HG03280 (cell line): ENCODE measurements at regions not wholly inside any gene's neighbourhood (a gene's known extent, or its start where the extent isn't known, plus 50 kb on each side); places are given as distances from the start of the nearest gene placed in this dataset.
"Not testable (repeated sequence)": the region's sequence is repeated elsewhere in the genome, so short reads cannot be mapped to it uniquely, and the experiment has no call there.

Source experiments
- ATAC-seq: cut with Tn5 transposase; IDR thresholded peaks from one replicate; pipeline ENCODE4 v1.9.1; 2021; ENCODE audit warnings: mild to moderate bottlenecking, moderate library complexity; ENCODE audit not compliant: unreplicated experiment

- no peak for ATAC-seq
Observed at GRCh38 chr18:55699233-55699765, 111.3 kb upstream of the TCF4 start.

GRCh38 chr18:55696811-55697210 is 108.8 kb upstream of the TCF4 start:
- no peak for ATAC-seq

- no peak for ATAC-seq
Observed at GRCh38 chr18:55695091-55695490, 107.1 kb upstream of the TCF4 start.

- no peak for ATAC-seq
Observed at GRCh38 chr18:55694291-55694690, 106.3 kb upstream of the TCF4 start.

- ATAC-seq = no peak
Observed at GRCh38 chr18:55688030-55688429, 100.0 kb upstream of the TCF4 start.

GRCh38 chr18:55687106-55687505 is 99.1 kb upstream of the TCF4 start:
- ATAC-seq = no peak

- no peak for ATAC-seq
Observed at GRCh38 chr18:55685638-55686037, 97.6 kb upstream of the TCF4 start.

GRCh38 chr18:55672574-55673361 is 84.8 kb upstream of the TCF4 start:
- no peak for ATAC-seq

GRCh38 chr18:55665506-55665905 is 77.5 kb upstream of the TCF4 start:
- ATAC-seq = no peak

- ATAC-seq = not testable (repeated sequence)
Observed at GRCh38 chr18:55664758-55665400, 76.9 kb upstream of the TCF4 start.

- ATAC-seq = no peak
Observed at GRCh38 chr18:55663891-55664290, 75.9 kb upstream of the TCF4 start.

GRCh38 chr18:55658598-55658997 is 70.6 kb upstream of the TCF4 start:
- no peak for ATAC-seq

- no peak for ATAC-seq
Observed at GRCh38 chr18:55657572-55658331, 69.8 kb upstream of the TCF4 start.

GRCh38 chr18:55654986-55655385 is 67.0 kb upstream of the TCF4 start:
- ATAC-seq = no peak

- ATAC-seq = no peak
Observed at GRCh38 chr18:55651236-55651635, 63.2 kb upstream of the TCF4 start.

GRCh38 chr18:55650363-55650870 is 62.4 kb upstream of the TCF4 start:
- ATAC-seq = no peak

- no peak for ATAC-seq
Observed at GRCh38 chr18:55647331-55647730, 59.3 kb upstream of the TCF4 start.

GRCh38 chr18:55642191-55642590 is 54.2 kb upstream of the TCF4 start:
- ATAC-seq = no peak

- ATAC-seq = no peak
Observed at GRCh38 chr18:55641486-55641885, 53.5 kb upstream of the TCF4 start.
